NCI-H2029 treated with DMSO at 0.1 percent for 48 hours (cell line): ENCODE measurements at regions not wholly inside any gene's neighbourhood (a gene's known extent, or its start where the extent isn't known, plus 50 kb on each side); places are given as distances from the start of the nearest gene placed in this dataset.

Experiments used
- DNase-seq: peaks from one replicate; lab custom pipeline; 2025; lab: John Stamatoyannopoulos, UW

DNA sequence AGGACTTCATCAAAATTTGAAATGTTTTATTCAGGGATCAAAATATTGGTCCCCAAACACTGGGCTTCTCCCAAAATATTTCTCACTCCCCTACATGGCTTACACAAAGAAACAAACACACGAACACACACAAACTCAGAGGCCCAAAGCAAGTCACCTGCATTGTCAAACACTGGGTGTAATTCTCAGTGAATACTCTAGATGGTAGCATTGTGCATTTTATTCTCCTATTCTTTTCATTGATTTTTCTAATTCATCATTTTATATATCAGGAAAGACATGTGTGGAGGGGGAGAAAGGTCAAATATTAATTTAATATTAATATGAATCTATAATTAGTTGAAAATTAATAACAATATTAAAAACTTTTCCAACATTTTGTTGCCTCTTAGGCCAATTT is 72.3 kb upstream of the TNMD start:
- DNase-seq, result peak; percentile 3

- DNase-seq, result no peak
Measured at GRCh38 chrX:100494646-100495370, 84.7 kb upstream of the PCDH19 start.

DNA sequence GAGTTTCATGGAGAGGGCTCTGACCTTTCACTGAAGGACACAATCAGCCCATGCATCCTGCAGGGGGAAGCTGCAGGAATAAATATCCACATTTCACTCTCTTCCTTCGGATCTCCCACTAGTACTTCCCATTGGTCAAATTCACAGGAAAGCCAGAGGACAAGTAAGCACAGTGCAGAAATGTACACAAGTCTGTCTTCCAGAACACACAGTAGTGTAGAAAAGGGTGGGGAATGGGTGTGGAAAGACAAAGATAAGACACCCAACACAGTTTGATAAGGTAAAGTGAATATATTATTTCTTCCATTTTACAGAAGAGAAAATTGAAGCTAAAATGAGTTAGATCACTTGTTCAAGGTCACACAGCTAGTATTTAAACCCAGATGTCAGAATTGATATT is 81.1 kb upstream of the PCDH19 start:
- DNase-seq, result no peak

DNA sequence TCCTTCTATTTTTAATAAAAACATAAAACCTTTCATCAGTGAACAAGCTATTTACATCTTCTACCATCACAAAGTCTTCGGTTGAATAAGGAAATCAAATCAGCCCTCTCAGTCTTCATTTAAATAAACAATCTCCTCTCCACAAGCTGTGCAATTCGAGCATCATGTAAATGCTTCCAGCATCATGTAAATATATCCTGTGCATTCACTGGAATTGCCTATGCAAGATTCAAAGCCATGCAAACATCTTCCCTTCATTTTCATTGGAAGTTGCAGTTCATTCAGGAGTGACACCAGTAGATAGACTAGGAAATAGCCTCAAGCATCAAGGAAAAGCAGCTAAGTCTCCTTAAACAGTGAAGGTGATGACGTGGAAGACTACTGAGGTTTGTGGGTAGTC is 77.7 kb upstream of the PCDH19 start:
- DNase-seq, result no peak

DNA sequence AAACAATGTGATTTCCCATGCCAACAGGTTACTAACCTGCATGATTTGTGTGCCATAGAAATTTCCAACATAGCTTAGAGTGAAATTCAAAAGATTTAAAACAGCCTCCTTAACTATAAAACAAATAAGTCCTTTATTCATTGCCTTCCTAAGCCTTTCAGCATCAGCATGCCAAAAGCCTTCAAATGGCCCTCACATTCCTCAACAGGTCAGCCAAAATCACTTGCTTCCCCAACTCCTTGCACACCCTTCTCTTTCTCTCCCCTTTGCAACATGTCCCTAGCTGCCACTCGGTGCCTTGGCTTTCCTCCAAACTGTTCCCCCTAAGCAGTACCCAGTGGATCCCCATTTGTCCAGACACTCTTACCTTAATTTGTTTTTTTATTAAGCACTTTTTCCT is 74.9 kb upstream of the PCDH19 start:
- DNase-seq, result no peak

DNA sequence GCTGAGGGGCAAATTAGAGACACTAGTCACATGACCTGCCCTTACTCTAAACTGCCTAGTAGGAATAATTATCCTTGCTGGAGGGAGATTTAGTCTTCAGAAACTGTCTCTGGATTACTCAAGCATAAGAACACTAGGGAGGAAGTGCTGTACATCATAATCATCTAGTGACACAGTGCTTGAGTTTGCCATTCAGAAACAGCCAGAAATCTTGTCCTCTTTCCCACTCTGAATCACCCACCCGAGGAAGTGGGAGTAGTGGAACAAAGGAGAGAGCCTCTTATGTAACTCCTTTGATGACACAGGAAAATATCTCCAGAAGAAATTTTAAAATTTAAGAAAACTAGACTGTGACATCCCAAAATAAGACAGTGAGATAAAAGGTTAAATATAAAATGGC is 69.3 kb upstream of the PCDH19 start:
- DNase-seq, result no peak

GRCh38 chrX:100478714-100479306 is 68.7 kb upstream of the PCDH19 start:
- DNase-seq, result no peak

GRCh38 chrX:100477958-100478357 is 67.9 kb upstream of the PCDH19 start:
- DNase-seq, result no peak

DNA sequence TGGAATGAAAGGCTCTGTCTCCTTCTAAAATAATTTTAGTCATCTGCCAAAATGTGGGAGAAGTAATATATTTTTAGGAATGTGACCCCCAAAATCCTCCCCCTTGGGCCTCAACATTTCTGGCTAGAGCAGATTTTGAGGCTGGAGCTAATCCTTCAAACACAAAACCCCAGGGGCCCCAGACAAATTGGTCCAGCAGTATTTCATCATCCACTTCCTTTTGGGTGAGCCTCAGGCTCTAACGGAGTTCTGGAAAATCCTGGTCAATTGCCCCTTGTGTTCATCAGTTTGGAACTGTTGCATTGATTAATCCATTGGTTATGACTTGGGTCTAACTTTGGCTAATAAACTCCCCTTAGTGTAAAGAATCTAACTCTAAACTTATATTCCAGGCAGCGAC is 67.4 kb upstream of the PCDH19 start:
- no peak for DNase-seq
